PFSK-1 (cell line): ENCODE measurements at regions not wholly inside any gene's neighbourhood (a gene's known extent, or its start where the extent isn't known, plus 50 kb on each side); places are given as distances from the start of the nearest gene placed in this dataset.

Source experiments
- FOXP2 ChIP-seq: optimal IDR thresholded peaks from 2 replicates; pipeline ENCODE3; 2011; ENCODE audit warnings: borderline replicate concordance, control low read depth, inconsistent platforms; ENCODE audit not compliant: insufficient read depth; ENCODE audit errors: extremely low read length, extremely low read depth
- POLR2AphosphoS5 ChIP-seq: IDR thresholded peaks from 2 replicates; pipeline ENCODE4 v1.6.1; 2012; ENCODE audit warnings: low read depth, mild to moderate bottlenecking, control low read depth, low read length, moderate library complexity
- REST ChIP-seq, 2 experiments: IDR thresholded peaks; 2 replicates each; pipeline versions ENCODE4 v1.6.1 to v1.8.0; 2011 to 2012; ENCODE audit warnings: low read depth in 2 of 2, low read length in 2 of 2, control low read depth in 1 of 2, inconsistent platforms in 1 of 2, mild to moderate bottlenecking in 1 of 2, moderate library complexity in 1 of 2; ENCODE audit not compliant: insufficient read depth in 1 of 2
- SIN3A ChIP-seq: IDR thresholded peaks from 2 replicates; pipeline ENCODE4 v1.6.1; 2012; ENCODE audit warnings: mild to moderate bottlenecking, low read length, moderate library complexity, borderline replicate concordance; ENCODE audit not compliant: insufficient read depth
- TAF1 ChIP-seq: IDR thresholded peaks from 2 replicates; pipeline ENCODE4 v1.6.1; 2012; ENCODE audit warnings: low read length, control low read depth, borderline replicate concordance; ENCODE audit not compliant: insufficient read depth

DNA sequence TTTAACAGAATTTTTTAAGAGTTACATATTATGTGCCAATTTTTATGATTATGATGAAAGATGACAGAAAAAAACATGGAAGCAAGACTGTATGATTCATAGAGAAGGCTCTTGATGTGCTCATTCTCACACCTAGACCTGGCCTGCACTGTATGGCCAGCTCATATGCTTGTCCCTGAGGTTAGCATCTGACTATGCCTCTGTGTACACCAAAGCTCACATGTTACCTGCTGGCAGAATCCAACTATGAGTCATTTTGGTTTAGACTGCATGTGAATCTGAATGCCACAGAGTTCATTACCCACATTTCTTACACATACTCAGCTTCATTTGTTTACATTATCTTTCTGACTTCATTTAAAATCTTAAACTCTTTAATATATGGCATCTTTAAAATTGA lies 139.0 kb downstream of the DSC3 start:
- no peak for TF ChIP-seq SIN3A
- TF ChIP-seq TAF1: no peak
- no peak for TF ChIP-seq POLR2AphosphoS5
- TF ChIP-seq REST (IDR thresholded peaks at IDR 0.05; ENCODE audit: insufficient read depth in 1 of 2, low read depth in 2 of 2, low read length in 2 of 2): no peak

GRCh38 chr18:30889519-30890301 lies 152.8 kb downstream of the DSC3 start:
- TF ChIP-seq TAF1: no peak
- TF ChIP-seq REST (IDR thresholded peaks at IDR 0.05; ENCODE audit: insufficient read depth in 1 of 2, low read depth in 2 of 2, low read length in 2 of 2): no peak
- TF ChIP-seq FOXP2: no peak
- TF ChIP-seq SIN3A: no peak
- no peak for TF ChIP-seq POLR2AphosphoS5

- TF ChIP-seq TAF1 (no peak), FOXP2 (no peak), SIN3A (no peak), REST (IDR thresholded peaks at IDR 0.05; ENCODE audit: insufficient read depth in 1 of 2, low read depth in 2 of 2, low read length in 2 of 2) (no peak), POLR2AphosphoS5 (no peak)
Observed at GRCh38 chr18:30888344-30888743, 154.2 kb downstream of the DSC3 start.

DNA sequence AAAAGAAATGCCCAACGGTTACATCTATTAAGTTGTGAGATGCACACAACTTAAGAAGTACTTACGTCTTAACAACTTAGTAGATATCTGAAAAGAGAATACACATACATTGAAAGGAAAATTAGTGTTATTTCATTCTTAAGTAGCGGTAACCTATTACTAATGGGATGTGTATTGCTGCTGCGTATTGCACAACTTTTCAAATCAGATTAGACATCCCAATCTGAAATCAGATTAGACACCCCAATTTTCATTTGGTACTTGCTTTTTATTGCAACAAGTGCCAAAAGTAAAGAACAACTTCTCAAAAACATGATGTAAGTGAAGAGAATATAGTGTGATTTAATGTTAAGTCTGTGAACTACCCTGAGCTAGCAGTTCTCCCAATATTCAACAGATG lies 155.5 kb downstream of the DSC3 start:
- TF ChIP-seq POLR2AphosphoS5 (no peak), SIN3A (no peak), FOXP2 (no peak), TAF1 (no peak), REST (IDR thresholded peaks at IDR 0.05; ENCODE audit: insufficient read depth in 1 of 2, low read depth in 2 of 2, low read length in 2 of 2) (no peak)

DNA sequence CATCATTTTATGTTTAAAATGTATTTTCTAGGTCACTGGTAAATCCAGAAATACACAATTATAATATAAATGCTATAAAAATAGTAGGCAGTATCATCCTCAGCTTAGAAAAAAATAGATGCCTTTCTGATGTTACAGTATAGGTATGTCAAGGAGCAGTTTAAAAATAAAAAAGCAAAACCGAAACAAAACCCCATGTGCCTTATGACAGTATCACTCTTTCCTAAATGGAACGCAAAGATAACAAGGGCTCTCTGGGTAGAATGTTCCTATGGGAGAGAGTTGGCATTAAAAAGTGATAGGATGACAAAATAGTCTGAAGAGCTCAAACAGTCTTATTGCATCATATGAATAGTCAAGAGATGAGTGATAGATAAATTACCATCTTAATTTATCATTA lies 172.1 kb downstream of the DSC3 start:
- TF ChIP-seq TAF1: no peak
- TF ChIP-seq POLR2AphosphoS5: no peak
- no peak for TF ChIP-seq FOXP2
- no peak for TF ChIP-seq REST (IDR thresholded peaks at IDR 0.05; ENCODE audit: insufficient read depth in 1 of 2, low read depth in 2 of 2, low read length in 2 of 2)
- no peak for TF ChIP-seq SIN3A
